Ascending aorta (tissue), 2 donors: ENCODE measurements at regions not wholly inside any gene's neighbourhood (a gene's known extent, or its start where the extent isn't known, plus 50 kb on each side); places are given as distances from the start of the nearest gene placed in this dataset.

Source experiments
- DNase-seq, 2 donors: peaks; one replicate each; pipeline ENCODE4 v3.0.0-alpha.2; 2019; ENCODE audit warnings: low spot score in 2 of 2
- H3K27ac ChIP-seq, 2 donors: fragments of 200-600 bp; sonication (generic); one replicate each; pipeline ENCODE4 v1.5.1; 2016 to 2017; ENCODE audit warnings: mild to moderate bottlenecking in 1 of 2
- H3K27me3 ChIP-seq: fragments of 200-600 bp; sonication (generic); one replicate; pipeline ENCODE4 v1.5.1; 2017
- H3K36me3 ChIP-seq, 2 donors: fragments of 200-600 bp; sonication (generic); one replicate each; pipeline ENCODE4 v1.5.1; 2016
- H3K4me1 ChIP-seq, 2 donors: fragments of 200-600 bp; sonication (generic); one replicate each; pipeline ENCODE4 v1.5.1; 2016 to 2017; ENCODE audit warnings: mild to moderate bottlenecking in 1 of 2
- H3K4me3 ChIP-seq, 2 donors: fragments of 200-600 bp; sonication (generic); one replicate each; pipeline ENCODE4 v1.5.1; 2016 to 2017; ENCODE audit warnings: mild to moderate bottlenecking in 1 of 2
- H3K9me3 ChIP-seq, 2 donors: fragments of 200-600 bp; sonication (generic); one replicate each; pipeline ENCODE4 v1.5.1; 2016
- intact Hi-C: fragments of 100-400 bp; cut with DNase I; formaldehyde crosslinking; loops from one replicate; pipeline ENCODE4 v1.15.1; 2023
- TF ChIP-seq, protein P1 (sequence below), 3 experiments: fragments of 200-600 bp in 2 of 3; fragments of 450-650 bp in 1 of 3; sonication (generic) in 2 of 3; IDR thresholded peaks; one replicate each; pipeline ENCODE4 v1.5.1; 2016 to 2019; ENCODE audit warnings: antibody characterized with exemption in 3 of 3, mild to moderate bottlenecking in 1 of 3, moderate library complexity in 1 of 3

DNA sequence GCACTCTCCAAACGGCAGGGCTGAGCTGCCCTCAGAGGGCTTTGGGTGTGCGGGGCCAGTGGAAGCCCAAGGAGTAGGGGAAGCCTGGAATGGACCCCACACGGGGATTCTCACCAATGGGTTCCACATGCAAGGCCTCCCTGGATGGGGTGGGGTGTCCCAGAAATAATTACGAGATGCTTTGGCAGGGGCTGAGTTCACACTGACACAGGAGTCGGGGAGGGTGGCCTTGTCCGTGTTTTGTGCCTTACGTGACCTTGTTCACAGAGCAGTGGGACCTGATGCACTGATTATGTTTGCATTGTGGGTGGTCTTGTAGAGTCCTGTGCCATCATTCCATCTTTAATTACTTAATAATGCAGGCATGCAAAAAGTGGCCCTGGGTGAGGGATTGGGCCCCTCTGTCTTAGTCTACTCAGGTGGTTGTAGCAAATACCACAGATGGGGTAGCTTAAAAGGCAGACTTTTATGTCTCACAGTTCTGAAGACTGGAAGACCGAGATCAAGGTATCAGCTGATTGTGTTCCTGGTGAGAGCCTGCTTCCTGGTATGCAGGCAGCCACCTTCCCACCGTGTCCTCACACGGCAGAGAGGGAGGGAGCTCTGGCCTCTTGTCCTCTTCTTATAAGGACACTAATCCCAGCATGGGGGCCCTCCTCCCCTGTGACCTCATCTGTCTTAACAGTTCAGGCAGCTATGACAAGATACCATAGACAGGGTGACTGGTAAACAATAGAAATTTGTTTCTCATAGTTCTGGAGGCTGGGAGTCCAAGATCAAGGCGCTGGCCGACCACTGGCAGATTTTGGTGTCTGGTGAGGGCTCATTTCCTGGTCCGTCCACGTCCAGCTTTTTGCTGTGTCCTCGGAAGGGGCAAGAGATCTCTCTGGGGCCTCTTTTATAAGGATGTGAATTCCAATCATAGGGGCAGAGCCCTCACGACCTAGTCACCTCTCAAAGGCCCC is 239.4 kb downstream of the IRF8 start:
- Histone ChIP-seq H3K4me3 (no peak overlapping the region), H3K27ac (no peak overlapping the region), H3K36me3 (no peaks in the 10 kb centered on the region), H3K4me1 (no peaks in the 10 kb centered on the region), H3K9me3 (no peaks in the 10 kb centered on the region), H3K27me3 (no peaks in the 10 kb centered on the region)
- intact Hi-C loops, result no loop called here
- TF ChIP-seq, protein P1, sequence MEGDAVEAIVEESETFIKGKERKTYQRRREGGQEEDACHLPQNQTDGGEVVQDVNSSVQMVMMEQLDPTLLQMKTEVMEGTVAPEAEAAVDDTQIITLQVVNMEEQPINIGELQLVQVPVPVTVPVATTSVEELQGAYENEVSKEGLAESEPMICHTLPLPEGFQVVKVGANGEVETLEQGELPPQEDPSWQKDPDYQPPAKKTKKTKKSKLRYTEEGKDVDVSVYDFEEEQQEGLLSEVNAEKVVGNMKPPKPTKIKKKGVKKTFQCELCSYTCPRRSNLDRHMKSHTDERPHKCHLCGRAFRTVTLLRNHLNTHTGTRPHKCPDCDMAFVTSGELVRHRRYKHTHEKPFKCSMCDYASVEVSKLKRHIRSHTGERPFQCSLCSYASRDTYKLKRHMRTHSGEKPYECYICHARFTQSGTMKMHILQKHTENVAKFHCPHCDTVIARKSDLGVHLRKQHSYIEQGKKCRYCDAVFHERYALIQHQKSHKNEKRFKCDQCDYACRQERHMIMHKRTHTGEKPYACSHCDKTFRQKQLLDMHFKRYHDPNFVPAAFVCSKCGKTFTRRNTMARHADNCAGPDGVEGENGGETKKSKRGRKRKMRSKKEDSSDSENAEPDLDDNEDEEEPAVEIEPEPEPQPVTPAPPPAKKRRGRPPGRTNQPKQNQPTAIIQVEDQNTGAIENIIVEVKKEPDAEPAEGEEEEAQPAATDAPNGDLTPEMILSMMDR (IDR thresholded peaks at IDR 0.05), result no peak
- no peak for DNase-seq

DNA sequence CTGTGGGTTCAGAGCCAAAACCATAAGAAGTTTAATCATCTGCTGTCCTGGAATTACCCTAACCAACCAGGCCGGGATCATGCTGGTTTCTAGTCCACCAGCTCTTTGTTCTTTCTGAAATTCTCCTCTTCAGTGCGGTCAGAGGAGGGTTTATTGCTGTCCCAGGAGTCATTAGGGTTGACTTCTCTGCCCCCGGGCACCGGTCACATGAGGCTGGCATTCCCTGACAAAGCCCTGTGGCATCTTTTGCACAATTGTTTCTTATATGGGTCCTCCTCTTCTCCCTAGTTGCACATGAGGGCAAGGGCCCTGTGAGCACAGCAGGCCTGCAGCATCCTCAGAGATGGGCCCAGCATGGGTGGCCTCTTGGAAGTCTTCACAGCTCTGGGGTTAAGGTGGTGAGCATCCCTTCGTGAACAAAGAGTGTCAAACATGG is 243.9 kb downstream of the IRF8 start:
- Histone ChIP-seq H3K4me1 (no peaks in the 10 kb centered on the region), H3K27me3 (no peaks in the 10 kb centered on the region), H3K27ac (no peak overlapping the region), H3K4me3 (no peak overlapping the region), H3K9me3 (no peaks in the 10 kb centered on the region), H3K36me3 (no peaks in the 10 kb centered on the region)
- TF ChIP-seq, protein P1 (IDR thresholded peaks at IDR 0.05), result no peak
- intact Hi-C loops, result no loop called here
- no peak for DNase-seq

DNA sequence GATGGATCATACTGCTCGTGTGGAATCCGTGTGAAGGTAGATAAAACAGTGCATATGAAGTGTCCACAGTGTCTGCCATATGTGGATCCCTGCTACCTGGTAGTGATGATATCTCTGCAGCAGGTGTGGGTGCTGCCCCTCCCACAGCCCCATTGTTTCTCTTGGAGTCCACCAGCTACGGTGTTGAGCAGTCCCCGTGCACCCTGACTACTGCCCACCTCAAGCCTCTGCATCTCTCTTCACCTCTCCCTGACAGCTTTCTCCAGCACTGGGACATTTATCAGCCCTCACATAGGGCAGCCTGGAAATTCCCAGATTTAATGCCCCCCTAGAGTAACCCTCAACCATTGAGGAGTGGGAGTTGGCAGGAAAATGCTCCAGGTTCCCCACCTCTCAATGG is 244.7 kb downstream of the IRF8 start:
- TF ChIP-seq, protein P1 (IDR thresholded peaks at IDR 0.05), result no peak

DNA sequence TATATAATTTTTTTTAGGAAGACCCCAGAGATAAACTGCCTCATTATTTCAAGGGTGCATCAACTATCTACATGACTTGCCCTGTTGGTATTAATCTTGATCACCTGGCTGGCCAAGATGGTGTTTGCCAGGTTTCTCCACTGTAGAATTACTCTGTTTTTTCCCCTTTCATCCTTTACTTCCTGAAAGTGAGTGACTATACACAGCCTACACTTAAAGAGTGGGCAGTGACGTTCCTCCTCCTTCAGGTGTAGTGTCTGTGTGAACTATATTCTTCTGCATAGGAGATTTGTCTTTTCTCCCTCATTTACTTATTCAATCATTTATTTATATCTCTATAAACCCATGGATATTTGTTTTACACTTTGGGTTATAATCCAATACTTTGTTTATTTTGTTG is 246.7 kb downstream of the IRF8 start:
- H3K27me3 ChIP-seq, result no peaks in the 10 kb centered on the region
- H3K27ac ChIP-seq, result no peak overlapping the region
- no peaks in the 10 kb centered on the region for H3K36me3 ChIP-seq
- intact Hi-C loops, result no loop called here
- TF ChIP-seq, protein P1 (IDR thresholded peaks at IDR 0.05), result no peak
- H3K9me3 ChIP-seq, result no peaks in the 10 kb centered on the region
- H3K4me3 ChIP-seq, result no peak overlapping the region
- H3K4me1 ChIP-seq, result no peaks in the 10 kb centered on the region
- DNase-seq, result no peak

More for the DNA sequence above, 244.7 kb downstream of the IRF8 start:
- Histone ChIP-seq H3K4me1 (no peaks in the 10 kb centered on the region), H3K9me3 (no peaks in the 10 kb centered on the region), H3K27ac (no peak overlapping the region), H3K36me3 (no peaks in the 10 kb centered on the region), H3K27me3 (no peaks in the 10 kb centered on the region), H3K4me3 (no peak overlapping the region)
- DNase-seq, result no peak
- intact Hi-C loops, result no loop called here

DNA sequence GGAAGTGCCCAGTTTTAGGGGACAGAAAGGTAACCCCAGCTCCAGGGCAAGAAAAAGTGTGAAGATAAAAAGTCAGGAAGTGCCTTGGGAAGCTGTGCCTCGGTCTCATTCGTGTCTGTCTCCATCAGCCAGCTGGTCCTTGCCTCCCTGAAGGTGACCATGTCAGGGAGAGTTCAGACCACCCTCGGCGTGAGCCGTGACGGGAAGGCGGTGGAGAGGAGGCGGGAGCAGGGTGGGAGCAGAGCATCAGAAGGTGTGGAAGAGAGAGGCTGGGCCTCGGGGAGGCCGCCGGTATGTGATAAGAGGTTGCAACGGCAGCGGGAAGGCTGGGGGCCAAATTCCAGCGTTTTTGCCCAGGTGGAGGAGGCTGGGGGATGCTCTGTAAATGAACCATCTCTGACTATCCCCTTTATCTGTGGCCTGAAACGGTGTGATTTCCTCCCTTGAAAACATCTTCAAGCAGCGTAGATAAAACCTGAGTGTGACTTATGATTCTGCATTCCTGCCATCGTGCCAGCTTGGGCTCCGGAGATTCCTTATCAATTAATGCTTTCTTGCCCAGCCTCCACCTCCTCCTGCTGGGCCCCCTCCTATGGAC is 251.8 kb downstream of the IRF8 start:
- TF ChIP-seq, protein P1 (IDR thresholded peaks at IDR 0.05), result no peak
- H3K27ac ChIP-seq, result no peak overlapping the region
- intact Hi-C loops, result no loop called here

More for the DNA sequence above, 251.8 kb downstream of the IRF8 start:
- Histone ChIP-seq H3K9me3 (no peaks in the 10 kb centered on the region), H3K4me1 (no peaks in the 10 kb centered on the region), H3K27me3 (no peaks in the 10 kb centered on the region), H3K36me3 (no peaks in the 10 kb centered on the region), H3K4me3 (no peak overlapping the region)
- no peak for DNase-seq
